SK-N-SH (cell line): ENCODE measurements at regions not wholly inside any gene's neighbourhood (a gene's known extent, or its start where the extent isn't known, plus 50 kb on each side); places are given as distances from the start of the nearest gene placed in this dataset.

Experiments
- CTCF ChIA-PET: fragments of 300-600, 350-600 bp; formaldehyde crosslinking; extraction: SDS; loops from one replicate; lab custom pipeline; 2021; lab: Yijun Ruan, JAX
- POLR2A ChIA-PET: fragments of 350-600 bp; sonication (Branson Sonifier 250); formaldehyde crosslinking; extraction: SDS; loops from one replicate; lab custom pipeline; 2020; ENCODE audit warnings: antibody characterized with exemption, inconsistent platforms; lab: Yijun Ruan, JAX
- DNase-seq: peaks from one replicate; pipeline ENCODE4 v3.0.0; 2012
- H2AFZ ChIP-seq: fragments of 200-600 bp; sonication (generic); 2 replicates; pipeline ENCODE4 v1.8.1; 2016; ENCODE audit warnings: antibody characterized with exemption, mild to moderate bottlenecking, low read depth
- H3F3A ChIP-seq: fragments of 200-600 bp; sonication (generic); replicated peaks from 2 replicates; pipeline ENCODE3; 2016; ENCODE audit warnings: antibody characterized with exemption, mild to moderate bottlenecking; ENCODE audit not compliant: insufficient read depth
- H3K27ac ChIP-seq, 2 experiments: fragments of 200-500 bp in 1 of 2; fragments of 200-600 bp in 1 of 2; sonication (Bioruptor generic) in 1 of 2; sonication (generic), shearing (Covaris generic) in 1 of 2; 2 replicates each; pipeline versions ENCODE4 v1.5.1 to v1.6.1; 2014 to 2016; ENCODE audit warnings: low read depth in 2 of 2, inconsistent platforms in 1 of 2, low read length in 1 of 2, mild to moderate bottlenecking in 1 of 2, mixed read lengths in 1 of 2
- H3K27me3 ChIP-seq: fragments of 200-600 bp; sonication (generic), shearing (Covaris generic); 2 replicates; pipeline ENCODE4 v1.6.1; 2016; ENCODE audit warnings: mixed run types; ENCODE audit not compliant: insufficient read depth
- H3K36me3 ChIP-seq, 2 experiments: fragments of 200-500 bp in 1 of 2; fragments of 200-600 bp in 1 of 2; sonication (Bioruptor generic) in 1 of 2; sonication (generic) in 1 of 2; replicated peaks in 1 of 2; 2 replicates each; pipeline versions ENCODE3 to v1.5.1; 2014 to 2016; ENCODE audit warnings: low read length in 1 of 2, mild to moderate bottlenecking in 1 of 2; ENCODE audit not compliant: insufficient read depth in 2 of 2, control insufficient read depth in 1 of 2
- H3K4me1 ChIP-seq, 2 experiments: fragments of 200-500 bp in 1 of 2; fragments of 200-600 bp in 1 of 2; sonication (Bioruptor generic) in 1 of 2; sonication (generic), shearing (Covaris generic) in 1 of 2; 2 replicates each; pipeline versions ENCODE4 v1.5.1 to v1.6.1; 2014 to 2016; ENCODE audit warnings: low read depth in 1 of 2, low read length in 1 of 2, mixed run types in 1 of 2; ENCODE audit not compliant: insufficient read depth in 2 of 2, control insufficient read depth in 1 of 2
- H3K4me2 ChIP-seq: fragments of 200-600 bp; sonication (generic), shearing (Covaris generic); 2 replicates; pipeline ENCODE4 v1.6.1; 2017; ENCODE audit warnings: mixed run types
- H3K4me3 ChIP-seq, 2 experiments: fragments of 200-500 bp in 1 of 2; fragments of 200-600 bp in 1 of 2; sonication (Bioruptor generic) in 1 of 2; sonication (generic), shearing (Covaris generic) in 1 of 2; 2 replicates each; pipeline versions ENCODE4 v1.5.1 to v1.8.1; 2014 to 2016; ENCODE audit warnings: low read depth in 2 of 2, inconsistent platforms in 1 of 2, low read length in 1 of 2, mild to moderate bottlenecking in 1 of 2, mixed read lengths in 1 of 2, moderate library complexity in 1 of 2
- H3K79me2 ChIP-seq: fragments of 200-600 bp; sonication (generic); 2 replicates; pipeline ENCODE4 v1.8.1; 2017; ENCODE audit warnings: mild to moderate bottlenecking; ENCODE audit not compliant: insufficient read depth
- H3K9ac ChIP-seq: fragments of 200-600 bp; sonication (generic); 2 replicates; pipeline ENCODE4 v1.6.1; 2017; ENCODE audit warnings: mixed run types
- H3K9me2 ChIP-seq: fragments of 200-600 bp; sonication (generic); 2 replicates; pipeline ENCODE4 v1.6.1; 2017; ENCODE audit warnings: mixed run types
- H3K9me3 ChIP-seq: fragments of 200-600 bp; sonication (generic); 2 replicates; pipeline ENCODE4 v1.6.1; 2017; ENCODE audit warnings: mixed run types, mild to moderate bottlenecking, moderate library complexity
- H4K20me1 ChIP-seq: fragments of 200-600 bp; sonication (generic); 2 replicates; pipeline ENCODE4 v1.6.1; 2017; ENCODE audit warnings: mild to moderate bottlenecking, mixed run types; ENCODE audit not compliant: insufficient read depth
- EP300 ChIP-seq, 2 experiments: IDR thresholded peaks; 2 replicates each; pipeline versions ENCODE4 v1.4.0 to v1.6.1; 2012; ENCODE audit warnings: borderline replicate concordance in 1 of 2, low read depth in 1 of 2, low read length in 1 of 2
- EZH2phosphoT487 ChIP-seq: fragments of 200-600 bp; sonication (generic); IDR thresholded peaks from 2 replicates; pipeline ENCODE4 v1.6.1; 2017; ENCODE audit warnings: low read depth, mixed run types, mild to moderate bottlenecking, antibody characterized with exemption, moderate library complexity, borderline replicate concordance
- FOXM1 ChIP-seq: IDR thresholded peaks from 2 replicates; pipeline ENCODE4 v1.4.0; 2012; ENCODE audit warnings: low read depth, mild to moderate bottlenecking
- GABPA ChIP-seq: IDR thresholded peaks from 2 replicates; pipeline ENCODE4 v1.4.0; 2012; ENCODE audit warnings: low read depth, mild to moderate bottlenecking
- IRF3 ChIP-seq: fragments of 150-350 bp; IDR thresholded peaks from 2 replicates; pipeline ENCODE4 v1.6.1; 2016; ENCODE audit warnings: mild to moderate bottlenecking, low read depth, low read length
- JUND ChIP-seq: IDR thresholded peaks from 2 replicates; pipeline ENCODE4 v1.4.0; 2012
- MAX ChIP-seq: IDR thresholded peaks from 2 replicates; pipeline ENCODE4 v1.4.0; 2012; ENCODE audit warnings: low read depth
- MEF2A ChIP-seq: IDR thresholded peaks from 2 replicates; pipeline ENCODE4 v1.4.0; 2012; ENCODE audit warnings: low read depth, borderline replicate concordance
- NFIC ChIP-seq: IDR thresholded peaks from 2 replicates; pipeline ENCODE4 v1.4.0; 2012; ENCODE audit warnings: borderline replicate concordance
- POLR2AphosphoS5 ChIP-seq: IDR thresholded peaks from 2 replicates; pipeline ENCODE4 v1.6.1; 2012; ENCODE audit warnings: low read depth, low read length
- RAD21 ChIP-seq: IDR thresholded peaks from 2 replicates; pipeline ENCODE4 v1.6.1; 2012; ENCODE audit warnings: mild to moderate bottlenecking, low read length
- RXRA ChIP-seq: IDR thresholded peaks from 2 replicates; pipeline ENCODE4 v1.4.0; 2012; ENCODE audit warnings: low read depth, mild to moderate bottlenecking, borderline replicate concordance
- SIN3A ChIP-seq: IDR thresholded peaks from 2 replicates; pipeline ENCODE4 v1.6.1; 2012; ENCODE audit warnings: low read depth, mild to moderate bottlenecking, low read length, moderate library complexity, borderline replicate concordance
- SMC3 ChIP-seq: IDR thresholded peaks from 2 replicates; pipeline ENCODE4 v1.6.1; 2012; ENCODE audit warnings: low read depth, low read length, improper control_type of control experiment
- USF1 ChIP-seq: IDR thresholded peaks from 2 replicates; pipeline ENCODE4 v1.4.0; 2012; ENCODE audit warnings: low read depth, borderline replicate concordance
- YY1 ChIP-seq: IDR thresholded peaks from 2 replicates; pipeline ENCODE4 v1.4.0; 2012; ENCODE audit warnings: low read depth, mild to moderate bottlenecking
- WGBS: methylation state at CpG from one replicate; pipeline ENCODE4 v1.1.6; 2017; ENCODE audit warnings: low lambda C conversion rate; 5-methylcytosine and 5-hydroxymethylcytosine counted together
- TF ChIP-seq, protein P1 (sequence below): fragments of 200-600 bp; sonication (generic); IDR thresholded peaks from 2 replicates; pipeline ENCODE4 v1.6.1; 2017; ENCODE audit warnings: antibody characterized with exemption, mild to moderate bottlenecking, moderate library complexity
- TF ChIP-seq, protein P2 (sequence below): IDR thresholded peaks from 2 replicates; pipeline ENCODE4 v1.4.0; 2012; ENCODE audit warnings: low read depth, borderline replicate concordance

- POLR2A ChIA-PET = no interaction called here
- Histone ChIP-seq H3K27ac (no peak overlapping the region), H2AFZ (no peak overlapping the region), H3K36me3 (no peaks in the 10 kb centered on the region), H3K4me3 (no peak overlapping the region), H3K9ac (no peak overlapping the region), H3K79me2 (no peaks in the 10 kb centered on the region), H3F3A (no peaks in the 10 kb centered on the region), H3K4me2 (no peak overlapping the region), H3K4me1 (no peaks in the 10 kb centered on the region), H4K20me1 (no peaks in the 10 kb centered on the region), H3K9me2 (no peaks in the 10 kb centered on the region), H3K9me3 (no peaks in the 10 kb centered on the region; the same call in 1 of the 2 replicates), H3K27me3 (no peaks in the 10 kb centered on the region)
- CTCF ChIA-PET = no interaction called here
- TF ChIP-seq POLR2AphosphoS5 (no peak), GABPA (no peak), MAX (no peak), JUND (no peak), FOXM1 (no peak), YY1 (no peak), EZH2phosphoT487 (no peak), EP300 (IDR thresholded peaks at IDR 0.05; ENCODE audit: borderline replicate concordance in 1 of 2, low read depth in 1 of 2, low read length in 1 of 2) (no peak), NFIC (no peak), IRF3 (no peak), USF1 (no peak), SIN3A (no peak), SMC3 (no peak), MEF2A (no peak), RXRA (no peak), RAD21 (no peak)
- TF ChIP-seq, protein P1, sequence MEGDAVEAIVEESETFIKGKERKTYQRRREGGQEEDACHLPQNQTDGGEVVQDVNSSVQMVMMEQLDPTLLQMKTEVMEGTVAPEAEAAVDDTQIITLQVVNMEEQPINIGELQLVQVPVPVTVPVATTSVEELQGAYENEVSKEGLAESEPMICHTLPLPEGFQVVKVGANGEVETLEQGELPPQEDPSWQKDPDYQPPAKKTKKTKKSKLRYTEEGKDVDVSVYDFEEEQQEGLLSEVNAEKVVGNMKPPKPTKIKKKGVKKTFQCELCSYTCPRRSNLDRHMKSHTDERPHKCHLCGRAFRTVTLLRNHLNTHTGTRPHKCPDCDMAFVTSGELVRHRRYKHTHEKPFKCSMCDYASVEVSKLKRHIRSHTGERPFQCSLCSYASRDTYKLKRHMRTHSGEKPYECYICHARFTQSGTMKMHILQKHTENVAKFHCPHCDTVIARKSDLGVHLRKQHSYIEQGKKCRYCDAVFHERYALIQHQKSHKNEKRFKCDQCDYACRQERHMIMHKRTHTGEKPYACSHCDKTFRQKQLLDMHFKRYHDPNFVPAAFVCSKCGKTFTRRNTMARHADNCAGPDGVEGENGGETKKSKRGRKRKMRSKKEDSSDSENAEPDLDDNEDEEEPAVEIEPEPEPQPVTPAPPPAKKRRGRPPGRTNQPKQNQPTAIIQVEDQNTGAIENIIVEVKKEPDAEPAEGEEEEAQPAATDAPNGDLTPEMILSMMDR = no peak
- TF ChIP-seq, protein P2, sequence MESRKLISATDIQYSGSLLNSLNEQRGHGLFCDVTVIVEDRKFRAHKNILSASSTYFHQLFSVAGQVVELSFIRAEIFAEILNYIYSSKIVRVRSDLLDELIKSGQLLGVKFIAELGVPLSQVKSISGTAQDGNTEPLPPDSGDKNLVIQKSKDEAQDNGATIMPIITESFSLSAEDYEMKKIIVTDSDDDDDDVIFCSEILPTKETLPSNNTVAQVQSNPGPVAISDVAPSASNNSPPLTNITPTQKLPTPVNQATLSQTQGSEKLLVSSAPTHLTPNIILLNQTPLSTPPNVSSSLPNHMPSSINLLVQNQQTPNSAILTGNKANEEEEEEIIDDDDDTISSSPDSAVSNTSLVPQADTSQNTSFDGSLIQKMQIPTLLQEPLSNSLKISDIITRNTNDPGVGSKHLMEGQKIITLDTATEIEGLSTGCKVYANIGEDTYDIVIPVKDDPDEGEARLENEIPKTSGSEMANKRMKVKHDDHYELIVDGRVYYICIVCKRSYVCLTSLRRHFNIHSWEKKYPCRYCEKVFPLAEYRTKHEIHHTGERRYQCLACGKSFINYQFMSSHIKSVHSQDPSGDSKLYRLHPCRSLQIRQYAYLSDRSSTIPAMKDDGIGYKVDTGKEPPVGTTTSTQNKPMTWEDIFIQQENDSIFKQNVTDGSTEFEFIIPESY = no peak
- no peak for DNase-seq
- WGBS = 0% methylated on average over 3 of the region's 3 CpGs
Measured at GRCh38 chr18:30582078-30582477, 460.5 kb downstream of the DSC3 start.
